ENCODE measurements at regions not wholly inside any gene's neighbourhood (a gene's known extent, or its start where the extent isn't known, plus 50 kb on each side); places are given as distances from the start of the nearest gene placed in this dataset.
"Not testable (repeated sequence)": the region's sequence is repeated elsewhere in the genome, so short reads cannot be mapped to it uniquely, and the experiment has no call there.

DNA sequence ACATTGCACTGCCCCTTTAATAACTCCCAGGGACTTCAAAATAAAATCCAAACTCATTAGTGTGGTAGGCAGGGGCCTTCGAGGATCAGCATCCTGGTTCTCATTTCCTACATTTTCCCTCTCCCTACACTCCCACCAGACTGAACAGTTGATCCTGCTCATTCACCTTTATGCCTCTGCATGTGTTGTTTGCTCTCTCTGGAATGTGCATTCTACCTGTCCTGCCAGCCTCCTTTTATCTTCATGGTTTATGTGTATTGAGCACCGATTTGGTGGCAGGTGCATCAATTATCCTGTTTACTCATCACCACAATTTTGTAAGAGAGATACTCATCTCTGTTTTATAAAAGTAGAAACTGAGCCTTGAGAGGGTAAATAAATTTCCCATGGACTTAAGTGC is 125.0 kb downstream of the ADSS2 start:
- no peak for DNase-seq

DNA sequence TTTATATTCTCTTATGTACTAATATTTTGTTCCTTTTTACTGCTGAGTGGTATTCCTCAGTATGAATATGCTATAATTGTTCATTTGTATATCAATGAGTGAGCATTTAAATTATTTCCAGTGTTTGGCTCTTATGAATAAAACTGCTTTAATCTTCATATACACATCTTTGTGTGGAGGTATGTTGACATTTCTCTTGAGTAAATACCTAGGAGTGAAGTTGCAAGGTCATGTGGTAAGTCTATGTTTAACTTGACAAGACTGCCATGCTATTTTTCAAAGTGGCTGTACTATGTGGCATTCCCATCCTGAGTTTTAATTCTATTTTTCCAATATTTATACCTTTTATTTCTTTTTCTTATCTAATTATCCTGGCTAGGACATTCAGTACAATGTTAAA is 124.2 kb downstream of the ADSS2 start:
- DNase-seq: no peak

DNA sequence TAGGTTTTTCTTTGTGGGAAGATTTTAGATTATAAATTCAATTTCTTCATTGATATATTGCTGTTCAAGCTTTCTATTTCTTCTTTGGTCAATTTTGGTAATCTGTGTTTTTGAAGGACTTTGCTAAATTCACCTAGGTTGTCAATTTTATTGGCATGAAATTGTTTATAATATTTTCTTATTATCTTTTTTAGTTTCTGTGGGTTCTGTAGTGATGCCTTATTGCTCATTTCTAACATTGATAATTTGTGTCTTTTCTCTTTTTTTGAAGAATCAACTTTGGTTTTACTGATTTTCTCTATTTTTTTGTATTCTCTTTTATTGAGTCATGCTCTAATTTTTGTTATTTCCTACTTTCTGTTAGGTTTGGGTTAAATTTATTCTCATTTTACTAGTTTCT is 123.2 kb downstream of the ADSS2 start:
- DNase-seq: no peak

DNA sequence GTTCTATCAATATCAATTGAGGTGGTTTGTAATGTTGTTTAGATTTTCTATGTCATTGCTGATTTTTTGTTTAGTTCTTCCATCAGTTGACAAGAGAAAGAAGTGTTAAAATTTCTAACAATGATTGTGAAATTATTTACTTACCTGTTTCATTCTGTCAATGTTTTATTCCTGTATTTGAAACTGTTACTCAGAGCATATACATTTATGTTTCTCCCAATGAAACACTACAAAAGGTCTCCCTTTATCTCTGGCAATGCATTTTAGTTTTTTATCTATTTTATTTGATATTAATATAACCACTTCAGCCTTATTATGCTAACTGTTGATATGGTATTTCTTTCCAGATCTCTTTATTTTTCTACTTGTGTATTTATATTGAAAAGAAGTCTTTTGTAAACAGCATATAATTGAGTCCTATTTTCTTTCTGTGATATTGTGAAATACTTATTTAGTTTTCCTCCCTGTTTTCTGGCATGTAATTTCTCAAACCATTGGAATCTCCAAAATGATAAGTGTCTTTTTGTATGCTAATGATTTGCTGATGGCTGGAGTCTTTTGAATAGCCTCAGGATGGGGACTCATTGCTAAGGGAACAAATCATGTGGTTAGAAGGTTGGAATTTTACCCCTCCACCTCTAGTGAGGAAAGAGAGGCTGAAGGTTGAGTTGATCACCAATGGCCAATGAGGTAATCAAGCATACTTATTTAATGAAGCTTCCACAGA is 122.0 kb downstream of the ADSS2 start:
- DNase-seq: no peak

DNA sequence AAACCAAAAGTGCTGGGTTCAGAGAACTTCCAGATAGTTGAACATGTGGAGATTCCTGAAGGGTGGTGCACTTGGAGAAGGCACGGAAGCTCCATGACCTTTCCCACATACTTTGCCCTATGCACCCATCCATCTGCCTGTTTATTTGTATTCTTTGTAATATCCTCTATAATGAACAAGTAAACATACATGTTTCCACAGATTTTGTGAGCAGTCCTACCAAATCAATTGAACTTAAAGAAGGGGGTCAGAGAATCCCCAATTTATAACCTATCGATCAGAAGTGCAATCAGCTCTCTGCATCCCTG is 121.4 kb downstream of the ADSS2 start:
- no peak for DNase-seq

DNA sequence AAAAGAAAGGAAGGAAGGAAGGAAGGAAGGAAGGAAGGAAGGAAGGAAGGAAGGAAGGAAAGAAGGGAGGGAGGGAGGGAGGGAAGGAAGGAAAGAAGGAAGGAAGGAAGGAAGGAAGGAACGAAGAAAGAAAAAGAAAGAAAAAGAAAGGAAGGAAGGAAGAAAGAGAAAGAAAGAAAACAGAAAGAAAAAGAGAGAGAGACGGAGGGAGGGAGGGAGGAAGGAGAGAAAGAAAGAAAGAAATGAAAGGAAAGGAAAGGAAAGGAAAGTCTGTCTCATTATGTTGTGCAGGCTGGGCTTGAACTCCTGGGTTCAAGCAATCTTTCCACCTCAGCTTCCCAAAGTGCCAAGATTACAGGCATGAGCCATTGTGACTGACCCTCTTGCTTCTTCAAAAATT is 118.9 kb downstream of the ADSS2 start:
- not testable (repeated sequence) for DNase-seq

DNA sequence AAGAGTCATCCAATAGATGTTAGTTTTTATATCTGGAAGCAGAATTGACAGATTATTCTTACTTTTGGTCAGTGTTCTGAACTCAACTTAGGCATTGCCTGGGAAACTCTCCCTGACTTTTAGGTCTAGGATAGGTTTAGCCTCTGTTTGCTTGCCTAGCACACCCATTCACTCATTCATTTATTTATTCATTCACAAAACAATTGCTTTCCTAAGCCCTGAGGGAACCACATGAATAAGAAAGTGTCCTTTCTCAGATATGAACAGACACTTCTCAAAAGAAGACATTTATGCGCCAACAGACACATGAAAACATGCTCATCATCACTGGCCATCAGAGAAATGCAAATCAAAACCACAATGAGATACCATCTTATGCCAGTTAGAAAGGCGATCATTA is 117.4 kb downstream of the ADSS2 start:
- DNase-seq: not testable (repeated sequence)

DNA sequence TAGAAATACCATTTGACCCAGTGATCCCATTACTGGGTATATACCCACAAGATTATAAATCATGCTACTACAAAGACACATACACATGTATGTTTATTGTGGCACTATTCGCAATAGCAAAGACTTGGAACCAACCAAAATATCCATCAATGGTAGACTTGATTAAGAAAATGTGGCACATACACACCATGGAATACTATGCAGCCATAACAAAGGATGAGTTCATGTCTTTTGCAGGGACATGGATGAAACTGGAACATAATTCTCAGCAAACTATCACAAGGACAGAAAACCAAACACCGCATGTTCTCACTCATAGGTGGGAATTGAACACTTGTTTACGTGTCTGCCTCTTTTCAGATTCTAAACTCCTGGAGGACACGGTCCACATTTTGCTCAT is 116.9 kb downstream of the ADSS2 start:
- not testable (repeated sequence) for DNase-seq

DNA sequence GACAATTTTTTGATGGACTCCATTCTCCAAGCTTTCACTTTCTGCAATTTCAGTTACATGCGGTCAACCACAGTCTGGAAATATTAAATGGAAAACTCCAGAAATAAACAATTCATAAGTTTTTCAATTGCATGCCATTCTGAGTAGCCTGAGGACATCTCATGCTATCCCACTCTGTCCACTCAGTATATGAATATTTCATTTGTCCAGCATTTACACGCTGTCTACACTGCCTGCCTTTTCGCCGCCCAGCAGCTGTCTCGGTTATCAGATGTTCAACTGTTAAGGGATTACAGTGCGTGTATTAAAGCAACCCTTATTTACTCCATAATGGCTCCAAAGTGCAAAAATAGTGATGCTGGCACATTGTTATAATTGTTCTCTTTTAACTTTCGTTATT is 116.3 kb downstream of the ADSS2 start:
- no peak for DNase-seq

DNA sequence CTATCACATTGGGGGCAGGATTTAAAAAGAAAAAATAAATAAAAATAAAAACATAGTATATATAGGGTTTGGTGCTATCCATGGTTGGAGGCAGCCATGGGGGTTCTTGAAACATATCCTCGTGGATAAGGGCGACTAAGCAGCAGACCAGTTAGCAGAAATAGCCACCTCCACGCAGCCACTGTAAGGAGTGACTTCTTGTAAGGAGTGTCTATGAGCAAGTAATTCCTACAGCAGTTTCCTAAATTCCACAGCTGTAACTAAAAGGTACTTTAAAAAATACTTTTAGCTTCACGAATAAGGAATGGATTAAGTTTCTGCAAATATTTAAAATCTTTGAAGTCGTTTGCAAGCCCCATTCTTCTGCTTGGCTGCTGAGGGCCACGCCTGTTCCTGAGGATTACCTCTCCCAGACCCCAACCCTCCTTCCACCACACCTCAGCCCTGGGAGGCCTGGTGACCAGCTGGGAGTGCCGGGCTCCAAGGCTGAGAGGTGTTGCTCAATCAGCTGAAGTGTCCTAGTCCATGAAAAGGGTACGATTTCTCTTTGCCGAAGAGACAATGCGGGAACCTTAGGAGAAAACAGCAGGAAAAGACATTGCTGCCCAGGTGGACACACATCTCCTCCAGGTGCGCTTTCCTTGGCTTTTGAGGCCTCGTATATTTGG is 115.3 kb downstream of the ADSS2 start:
- DNase-seq: no peak

DNA sequence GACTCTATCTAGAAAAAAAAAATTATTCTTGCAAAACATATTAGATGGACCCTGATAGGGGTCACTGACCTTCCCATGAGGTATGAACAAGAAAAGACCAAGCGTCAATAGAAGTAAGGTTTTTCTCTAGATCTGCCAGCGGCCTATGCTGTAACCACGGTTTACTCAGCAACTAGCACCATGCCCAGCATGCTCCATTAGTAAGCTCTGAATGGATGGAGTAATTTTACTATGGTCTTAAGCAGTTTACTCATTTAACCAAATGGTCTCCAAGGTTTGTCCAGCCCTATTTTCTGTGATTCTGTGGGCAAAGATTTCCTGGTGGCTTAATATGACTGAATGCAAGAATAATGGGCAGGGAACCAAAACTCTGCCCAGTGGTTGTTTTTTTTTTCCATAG is 113.9 kb downstream of the ADSS2 start:
- DNase-seq: no peak

DNA sequence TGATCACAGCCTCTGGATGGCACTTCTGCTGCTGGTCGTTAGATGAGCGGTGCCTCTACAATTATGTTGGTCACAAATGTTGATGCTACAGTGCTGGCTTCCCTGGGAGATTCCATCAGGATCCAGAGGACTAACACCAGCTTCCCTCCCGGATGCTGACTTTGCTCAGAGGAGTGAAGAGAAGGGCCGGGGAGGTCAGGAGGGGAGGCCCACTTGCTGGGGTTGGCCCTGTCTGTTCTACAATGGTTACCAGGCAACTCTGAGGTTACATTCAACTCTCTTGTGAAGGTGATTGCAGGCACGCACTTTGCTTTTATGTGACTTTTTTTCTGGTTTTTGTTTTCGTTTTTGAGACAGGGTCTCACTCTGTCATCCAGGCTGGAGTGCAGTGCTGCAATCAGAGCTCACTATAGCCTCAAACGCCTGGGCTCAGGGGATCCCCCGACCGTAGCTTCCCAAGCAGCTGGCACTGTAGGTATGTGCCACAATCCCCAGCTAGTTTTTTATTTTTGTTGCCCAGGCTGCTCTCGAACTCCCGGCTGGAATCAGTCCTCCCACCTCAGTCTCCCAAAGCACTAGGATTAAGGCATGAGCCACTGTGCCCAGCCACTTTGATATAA is 112.5 kb downstream of the ADSS2 start:
- DNase-seq: no peak

DNA sequence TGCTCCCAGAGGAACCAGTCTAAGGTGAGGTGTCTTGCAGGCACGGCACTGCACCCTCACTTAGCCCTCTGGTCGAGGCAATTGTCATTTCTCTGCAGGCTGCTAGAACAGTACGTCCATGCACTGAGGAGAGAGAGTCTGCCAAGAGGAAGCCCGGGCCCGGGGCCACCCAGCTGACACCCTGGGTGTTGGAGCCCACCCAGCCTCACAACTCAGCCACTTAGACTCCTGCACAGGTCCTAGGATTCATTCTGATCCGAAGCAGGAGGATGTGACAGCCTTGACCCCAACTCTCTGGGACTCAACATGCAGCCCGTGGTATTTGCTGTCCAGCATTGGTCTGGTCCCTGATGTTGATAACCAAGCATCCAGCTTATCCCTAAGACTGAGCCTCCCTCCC is 111.9 kb downstream of the ADSS2 start:
- DNase-seq: no peak

DNA sequence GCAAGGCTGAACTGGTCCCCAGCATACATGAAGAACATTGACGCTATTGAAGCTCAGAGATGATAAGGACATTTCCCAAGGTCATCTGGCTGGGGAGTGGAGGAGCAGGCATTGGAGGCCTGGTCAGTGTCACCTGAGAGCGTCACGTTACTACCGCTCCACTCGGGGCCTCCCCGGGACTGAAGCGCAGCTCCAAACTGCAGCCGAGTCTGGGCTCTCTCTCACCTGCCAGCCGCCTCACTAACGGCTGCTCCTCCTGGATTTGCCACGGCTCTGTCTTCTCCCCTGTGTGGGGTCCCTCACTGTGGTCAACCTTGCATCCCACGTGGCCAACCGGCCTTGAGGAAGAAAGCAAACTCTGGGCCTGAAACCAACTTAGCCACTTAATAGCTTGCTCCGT is 111.3 kb downstream of the ADSS2 start:
- DNase-seq: no peak

DNA sequence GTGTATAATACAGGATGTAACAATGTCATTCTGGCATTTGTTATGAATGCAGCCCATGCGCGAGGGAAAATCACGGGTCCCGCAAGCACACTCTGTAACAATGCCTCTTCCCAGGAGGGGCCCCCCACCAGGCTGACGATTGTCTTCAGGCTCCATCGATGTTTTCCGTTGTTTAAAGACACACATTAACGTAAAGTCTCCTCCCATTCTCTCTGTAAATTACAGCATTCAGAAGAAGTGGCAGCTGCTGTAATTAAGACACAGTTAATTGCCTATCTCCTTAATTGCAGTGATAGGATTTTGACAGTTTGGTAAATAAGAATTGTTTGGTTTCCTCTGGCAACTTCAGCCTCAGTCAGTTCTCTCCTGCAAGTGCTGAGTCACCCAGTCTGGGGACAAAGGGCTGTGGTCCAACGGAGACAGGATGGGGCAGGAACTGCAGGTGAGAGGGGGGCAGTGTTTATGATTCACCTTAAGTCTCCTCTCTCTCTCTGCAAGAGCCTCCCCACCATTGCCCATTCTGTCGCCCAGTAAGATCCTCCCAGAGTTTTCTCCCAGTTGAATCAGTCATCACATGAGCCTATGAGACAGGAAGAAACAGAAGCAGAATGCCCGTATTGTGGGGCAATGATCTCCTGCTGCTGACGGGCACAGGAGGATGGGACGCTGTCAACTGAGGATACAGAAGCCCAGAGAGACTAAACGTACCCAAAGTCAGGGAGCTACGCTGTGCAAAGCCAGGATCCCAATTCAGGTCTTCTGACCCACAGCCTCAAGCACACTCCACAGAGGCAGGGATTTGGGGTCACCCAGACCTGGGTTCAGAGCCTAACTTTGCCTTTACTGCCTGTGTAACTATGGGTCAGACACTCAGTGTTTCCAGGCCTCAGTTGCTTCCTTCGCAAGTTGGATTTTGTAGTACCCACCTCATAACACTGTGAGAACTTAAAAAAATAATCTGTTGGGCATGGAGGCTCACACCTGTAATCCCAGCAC is 110.0 kb downstream of the ADSS2 start:
- DNase-seq: no peak

DNA sequence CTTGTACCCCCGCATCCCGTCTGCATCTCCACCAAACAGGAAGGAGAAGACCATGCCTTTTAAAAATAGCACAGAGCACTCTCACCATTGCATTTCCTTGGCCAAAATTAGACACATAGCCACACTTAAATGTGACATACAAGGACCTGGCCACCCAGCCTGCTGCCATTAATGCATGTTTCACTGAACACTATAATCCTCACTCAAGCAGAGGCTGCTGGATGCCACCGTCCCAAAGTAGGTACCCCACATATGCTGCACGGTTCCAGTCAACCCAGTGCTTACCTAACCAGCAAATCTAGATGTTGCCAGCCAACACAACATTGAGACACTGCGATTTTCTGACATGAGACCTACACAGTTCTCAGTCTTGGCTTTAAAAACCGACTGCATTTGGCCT is 107.7 kb downstream of the ADSS2 start:
- no peak for DNase-seq

DNA sequence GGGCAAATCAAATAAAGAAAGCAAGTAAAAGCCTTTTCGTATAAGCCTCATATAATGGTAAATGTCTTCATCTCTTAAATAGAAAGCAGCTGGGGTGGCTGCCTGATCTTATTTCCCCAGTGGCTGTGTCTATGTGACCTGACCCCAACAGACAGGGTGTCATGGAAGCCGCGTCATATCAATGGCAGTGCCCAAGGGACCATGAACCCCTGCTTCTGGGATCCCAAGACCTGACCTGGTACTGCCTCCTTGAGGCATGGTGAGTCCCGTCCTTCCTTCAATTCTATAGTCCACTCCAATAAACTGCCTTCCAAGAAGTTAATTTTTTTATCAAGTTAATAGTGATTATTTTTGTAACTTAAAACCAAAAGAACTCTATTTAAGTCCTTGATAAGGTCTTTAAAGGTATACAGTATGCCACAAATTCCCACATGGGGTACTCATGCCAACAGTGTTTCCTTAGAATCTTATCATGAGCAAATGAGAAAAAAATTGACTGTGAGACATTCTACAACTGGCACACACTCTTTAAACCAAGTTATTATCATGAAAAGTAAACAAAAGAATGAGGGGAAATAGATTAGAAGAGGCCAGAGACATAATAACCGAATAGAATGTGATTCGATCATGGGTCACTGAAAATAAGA is 104.6 kb downstream of the ADSS2 start:
- no peak for DNase-seq

DNA sequence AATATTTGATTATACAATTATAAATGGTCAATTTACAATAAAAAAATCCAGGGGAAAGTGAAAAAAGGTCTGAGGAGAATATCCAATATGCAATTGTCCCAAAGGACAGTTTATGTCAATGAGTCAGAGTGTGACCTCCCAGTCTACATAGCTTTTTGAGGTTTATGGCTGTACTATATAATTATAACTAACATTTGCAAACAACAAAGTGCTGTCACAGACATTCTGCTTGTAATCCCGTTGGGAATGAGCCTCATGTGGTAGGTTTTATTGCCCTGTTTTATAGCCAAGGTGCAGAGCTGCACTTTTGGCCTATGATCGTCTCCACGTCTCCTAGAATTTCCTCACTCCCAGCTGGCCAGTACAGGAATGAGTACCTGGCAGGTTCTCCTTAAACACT is 103.8 kb downstream of the ADSS2 start:
- no peak for DNase-seq

DNA sequence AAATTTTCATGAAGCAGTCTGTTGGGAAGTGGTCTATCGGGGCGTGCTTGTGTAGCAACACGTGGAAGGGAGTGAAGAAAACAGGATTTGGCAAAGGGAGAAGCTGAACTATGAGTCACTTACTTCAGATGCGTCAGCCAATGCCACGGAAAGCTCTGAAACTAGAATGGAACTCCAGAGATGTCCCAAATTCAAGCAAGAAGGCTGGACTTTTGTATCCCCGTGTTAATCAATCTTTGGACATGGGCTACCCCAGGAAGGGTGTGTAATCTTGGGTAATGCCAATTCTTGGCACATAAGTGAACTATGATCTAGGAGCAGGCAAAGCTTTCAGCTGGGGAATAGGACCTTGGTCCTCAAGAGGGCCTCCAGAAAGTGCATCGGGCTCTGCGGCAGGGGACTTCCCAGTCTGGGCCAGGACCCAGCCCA is 102.6 kb downstream of the ADSS2 start:
- no peak for DNase-seq

DNA sequence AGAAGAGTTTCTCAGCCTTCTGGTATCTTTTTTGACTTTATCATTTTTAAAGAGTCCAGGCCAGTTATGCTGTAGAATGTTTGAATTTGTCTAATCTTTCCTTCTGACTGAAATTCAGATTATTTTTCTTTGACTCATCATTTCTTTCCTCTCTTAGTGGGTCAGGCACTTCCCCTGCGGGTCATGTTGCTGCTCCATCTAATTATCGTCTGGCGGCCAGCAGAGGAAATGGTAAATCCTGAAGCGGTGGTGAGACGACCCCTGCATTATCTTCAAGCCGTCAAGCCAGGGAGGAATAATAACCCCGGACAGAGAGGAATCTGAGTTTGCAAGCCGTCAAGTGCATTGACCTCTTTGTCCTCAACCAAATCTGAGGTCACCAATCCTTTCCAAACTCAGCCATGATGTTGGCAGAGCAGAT is 102.1 kb downstream of the ADSS2 start:
- DNase-seq: no peak

DNA sequence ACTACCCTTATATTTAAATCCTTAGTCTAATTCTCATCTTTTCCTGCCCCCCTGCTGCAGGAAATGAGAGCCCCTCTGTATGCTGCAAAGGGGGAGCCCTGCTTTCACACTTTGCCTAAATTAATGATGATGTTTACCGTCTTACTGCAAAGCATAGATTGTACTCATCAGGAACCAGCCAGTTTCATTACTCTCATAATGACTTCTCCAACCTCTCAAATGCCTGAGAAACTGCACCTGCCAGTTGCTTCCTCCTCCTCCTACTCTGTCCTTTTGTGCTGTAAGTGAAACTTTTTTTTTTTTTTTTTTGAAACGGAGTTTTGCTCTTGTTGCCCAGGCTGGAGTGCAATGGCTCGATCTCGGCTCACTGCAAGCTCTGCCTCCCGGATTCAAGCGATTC is 101.7 kb downstream of the ADSS2 start:
- no peak for DNase-seq

DNA sequence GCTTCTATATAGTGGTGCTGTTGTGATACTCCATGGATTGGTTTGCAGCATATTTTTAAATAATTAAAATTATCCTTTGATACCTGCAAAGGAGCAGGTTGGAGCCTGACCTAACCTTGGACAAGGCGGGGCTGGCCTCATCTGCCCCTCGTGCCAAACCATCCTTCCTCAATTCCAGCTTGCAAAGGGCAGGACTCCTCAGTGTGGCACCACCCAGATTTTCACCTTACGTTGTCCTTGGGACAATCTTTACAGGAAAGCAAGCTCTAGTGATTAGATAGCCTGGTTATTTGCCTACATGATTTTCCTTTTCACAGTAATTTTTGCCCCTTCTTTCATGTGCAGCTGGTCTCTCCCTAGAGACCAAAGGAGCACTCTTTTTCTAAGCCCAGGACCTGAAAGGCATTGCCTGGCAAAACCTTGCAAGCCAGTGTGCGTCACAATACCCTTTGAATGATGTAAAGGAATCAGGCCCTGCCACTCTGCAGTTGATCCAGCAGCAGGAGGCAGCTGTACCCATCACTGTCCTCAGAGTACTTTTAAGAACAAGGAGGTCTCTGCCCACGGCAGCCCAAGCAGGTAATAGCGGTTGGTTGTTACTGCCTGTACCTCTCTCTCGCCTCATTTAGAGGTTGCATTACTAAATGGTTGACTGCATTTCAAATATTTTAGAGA is 99.4 kb downstream of the ADSS2 start:
- no peak for DNase-seq

Measured in AML-193 (cell line).